Femur (tissue), 1 donor: ENCODE measurements at regions not wholly inside any gene's neighbourhood (a gene's known extent, or its start where the extent isn't known, plus 50 kb on each side); places are given as distances from the start of the nearest gene placed in this dataset.
"Not testable (repeated sequence)": the region's sequence is repeated elsewhere in the genome, so short reads cannot be mapped to it uniquely, and the experiment has no call there.

ENCODE experiments used
- DNase-seq: peaks from one replicate; pipeline ENCODE4 v3.0.0-alpha.2; 2017

GRCh38 chr4:64001229-64001898 is 407.9 kb downstream of the TECRL start:
- DNase-seq = no peak

- DNase-seq = no peak
Observed at GRCh38 chr4:64000241-64000640, 409.0 kb downstream of the TECRL start.

GRCh38 chr4:63986253-63986652 is 423.0 kb downstream of the TECRL start:
- DNase-seq = no peak

- no peak for DNase-seq
Observed at GRCh38 chr4:63983224-63983623, 426.0 kb downstream of the TECRL start.

GRCh38 chr4:63965875-63966274 is 443.4 kb downstream of the TECRL start:
- no peak for DNase-seq

GRCh38 chr4:63942706-63943286 is 466.5 kb downstream of the TECRL start:
- DNase-seq = not testable (repeated sequence)

GRCh38 chr4:63937961-63938360 is 471.3 kb downstream of the TECRL start:
- DNase-seq = no peak

- DNase-seq = no peak
Observed at GRCh38 chr4:63922146-63922545, 487.1 kb downstream of the TECRL start.

- no peak for DNase-seq
Observed at GRCh38 chr4:63921561-63921960, 487.7 kb downstream of the TECRL start.

GRCh38 chr4:63919636-63920365 is 489.4 kb downstream of the TECRL start:
- DNase-seq = no peak

- no peak for DNase-seq
Observed at GRCh38 chr4:63906660-63907183, 502.5 kb downstream of the TECRL start.

- no peak for DNase-seq
Observed at GRCh38 chr4:63904201-63904600, 505.0 kb downstream of the TECRL start.

GRCh38 chr4:63901304-63901703 is 507.9 kb downstream of the TECRL start:
- DNase-seq = no peak

GRCh38 chr4:63898961-63899360 is 510.3 kb downstream of the TECRL start:
- no peak for DNase-seq

- no peak for DNase-seq
Observed at GRCh38 chr4:63894161-63894560, 515.1 kb downstream of the TECRL start.

GRCh38 chr4:63869370-63869769 is 539.9 kb downstream of the TECRL start:
- DNase-seq = no peak

- DNase-seq = no peak
Observed at GRCh38 chr4:63851496-63851895, 557.8 kb downstream of the TECRL start.

GRCh38 chr4:63841266-63841665 is 568.0 kb downstream of the TECRL start:
- DNase-seq = no peak

- no peak for DNase-seq
Observed at GRCh38 chr4:63831590-63832155, 577.6 kb downstream of the TECRL start.

- DNase-seq = no peak
Observed at GRCh38 chr4:63817196-63817865, 591.9 kb downstream of the TECRL start.

- no peak for DNase-seq
Observed at GRCh38 chr4:63814171-63814964, 594.9 kb downstream of the TECRL start.

- DNase-seq = no peak
Observed at GRCh38 chr4:63799166-63799565, 610.1 kb downstream of the TECRL start.
